GM12891 (cell line): ENCODE measurements at regions not wholly inside any gene's neighbourhood (a gene's known extent, or its start where the extent isn't known, plus 50 kb on each side); places are given as distances from the start of the nearest gene placed in this dataset.

Source experiments
- PAX5 ChIP-seq: IDR thresholded peaks from 2 replicates; pipeline ENCODE4 v1.6.1; 2011; ENCODE audit warnings: low read length, moderate library complexity, mild to moderate bottlenecking; ENCODE audit not compliant: insufficient read depth, severe bottlenecking
- POLR2A ChIP-seq: IDR thresholded peaks from 2 replicates; pipeline ENCODE4 v1.6.1; 2011; ENCODE audit warnings: low read depth, low read length, control low read depth
- POLR2AphosphoS5 ChIP-seq: IDR thresholded peaks from 2 replicates; pipeline ENCODE4 v1.6.1; 2011; ENCODE audit warnings: low read depth, low read length, control low read depth
- POU2F2 ChIP-seq: IDR thresholded peaks from 2 replicates; pipeline ENCODE4 v1.6.1; 2011; ENCODE audit warnings: low read depth, mild to moderate bottlenecking, control low read depth, low read length, moderate library complexity
- SPI1 ChIP-seq: IDR thresholded peaks from 2 replicates; pipeline ENCODE4 v1.6.1; 2011; ENCODE audit warnings: low read depth, low read length, control low read depth
- TAF1 ChIP-seq: IDR thresholded peaks from 2 replicates; pipeline ENCODE4 v1.6.1; 2011; ENCODE audit warnings: low read depth, low read length, control low read depth

- TF ChIP-seq POLR2AphosphoS5 (no peak), POLR2A (no peak), TAF1 (no peak), SPI1 (no peak), POU2F2 (no peak), PAX5 (no peak)
These were observed 193.3 kb downstream of the AJAP1 start for GRCh38 chr1:4847711-4848110.
